K562 (cell line): ENCODE measurements at regions not wholly inside any gene's neighbourhood (a gene's known extent, or its start where the extent isn't known, plus 50 kb on each side); places are given as distances from the start of the nearest gene placed in this dataset.

ENCODE experiments used
- ATAC-seq: fragments of 200-7000 bp; cut with Tn5 transposase; 3 replicates; pipeline ENCODE4 v1.9.1; 2020; ENCODE audit warnings: moderate library complexity
- BruUV-seq: library from RNA; stranded (reverse); fragments of 400-500 nt; replicated peaks from 2 replicates; lab custom pipeline; 2021; lab: Mats Ljungman, UMichigan
- CTCF ChIA-PET: fragments of 300-600 bp; formaldehyde crosslinking; extraction: SDS; loops from one replicate; lab custom pipeline; 2021; ENCODE audit warnings: low intra/inter-chr PET ratio; lab: Yijun Ruan, JAX
- POLR2A ChIA-PET: fragments of 300-600, 350-650 bp; sonication (Branson Sonifier 250); formaldehyde crosslinking; extraction: SDS; loops from one replicate; lab custom pipeline; 2021; ENCODE audit warnings: antibody characterized with exemption, inconsistent platforms; lab: Yijun Ruan, JAX
- DNase-seq, 4 experiments: peaks; one replicate each; pipeline versions ENCODE4 v3.0.0 to v3.0.0-alpha.2; 2011 to 2018; ENCODE audit warnings: low spot score in 3 of 4, mixed read lengths in 3 of 4; ENCODE audit errors: extremely low read depth in 1 of 4
- FAIRE-seq: peaks from 2 replicates; lab custom pipeline; 2011; peaks lifted over from hg19 to GRCh38; lab: Jason Lieb, UNC
- H2AFZ ChIP-seq: 2 replicates; pipeline ENCODE4 v1.6.0; 2011; ENCODE audit warnings: low read depth, low read length, control low read depth, inconsistent platforms
- H3K27ac ChIP-seq: fragments of 200-600 bp; 3 replicates; pipeline ENCODE4 v1.8.0; 2011; ENCODE audit warnings: low read depth, mild to moderate bottlenecking, control low read depth, inconsistent platforms, low read length, moderate library complexity, mixed read lengths; ENCODE audit errors: extremely low read depth
- H3K27me3 ChIP-seq, 2 experiments: fragments of 300-600 bp in 1 of 2; 2 replicates in 1 of 2; 3 replicates in 1 of 2; pipeline versions ENCODE4 v1.6.0 to v1.8.0; 2011; ENCODE audit warnings: inconsistent platforms in 2 of 2, low read length in 2 of 2, mild to moderate bottlenecking in 1 of 2, mixed read lengths in 1 of 2, moderate library complexity in 1 of 2; ENCODE audit not compliant: control insufficient read depth in 2 of 2, insufficient read depth in 2 of 2
- H3K36me3 ChIP-seq: fragments of 300-600 bp; 3 replicates; pipeline ENCODE4 v1.8.0; 2011; ENCODE audit warnings: mild to moderate bottlenecking, low read length, inconsistent platforms; ENCODE audit not compliant: control insufficient read depth, insufficient read depth
- H3K4me1 ChIP-seq, 2 experiments: fragments of 200-600 bp in 1 of 2; replicated peaks in 1 of 2; 2 replicates in 1 of 2; 3 replicates in 1 of 2; pipeline versions ENCODE4 v1.5.1 to v1.8.0; 2011; ENCODE audit warnings: inconsistent platforms in 2 of 2, low read length in 2 of 2, mild to moderate bottlenecking in 1 of 2, mixed read lengths in 1 of 2, moderate library complexity in 1 of 2; ENCODE audit not compliant: control insufficient read depth in 2 of 2, insufficient read depth in 2 of 2
- H3K4me2 ChIP-seq: 2 replicates; pipeline ENCODE4 v1.6.1; 2011; ENCODE audit warnings: low read length, control low read depth, inconsistent platforms, mixed read lengths; ENCODE audit not compliant: insufficient read depth
- H3K4me3 ChIP-seq: fragments of 200-600 bp; sonication (generic), shearing (Covaris generic); 2 replicates; pipeline ENCODE4 v1.5.1; 2016; ENCODE audit warnings: control low read depth, inconsistent platforms
- H3K79me2 ChIP-seq: fragments of 200-600 bp; 3 replicates; pipeline ENCODE4 v1.8.0; 2011; ENCODE audit warnings: low read length, inconsistent platforms; ENCODE audit not compliant: control insufficient read depth, insufficient read depth
- H3K9ac ChIP-seq, 2 experiments: 2 replicates each; pipeline versions ENCODE4 v1.6.0 to v1.6.1; 2011; ENCODE audit warnings: low read depth in 2 of 2, low read length in 2 of 2, control low read depth in 1 of 2, inconsistent platforms in 1 of 2, mild to moderate bottlenecking in 1 of 2, mixed read lengths in 1 of 2; ENCODE audit not compliant: insufficient read depth in 1 of 2
- H3K9me1 ChIP-seq: one replicate; pipeline ENCODE4 v1.6.0; 2011; ENCODE audit warnings: inconsistent platforms, mild to moderate bottlenecking, low read length, moderate library complexity; ENCODE audit not compliant: control insufficient read depth, insufficient read depth
- H3K9me3 ChIP-seq: replicated peaks from 2 replicates; pipeline ENCODE4 v1.5.1; 2011; ENCODE audit warnings: low read depth, low read length, inconsistent platforms; ENCODE audit not compliant: control insufficient read depth, insufficient read depth
- H4K20me1 ChIP-seq: replicated peaks from 2 replicates; pipeline ENCODE4 v1.6.1; 2011; ENCODE audit warnings: low read length, inconsistent platforms, mixed read lengths; ENCODE audit not compliant: control insufficient read depth, insufficient read depth
- ELK3 ChIP-seq: fragments of 450-650 bp; formaldehyde crosslinking; IDR thresholded peaks from 2 replicates; pipeline ENCODE4 v1.4.0; 2020; ENCODE audit warnings: mild to moderate bottlenecking
- MIER1 ChIP-seq: fragments of 450-650 bp; IDR thresholded peaks from 2 replicates; pipeline ENCODE4 v1.6.1; 2016; ENCODE audit warnings: antibody characterized with exemption, mild to moderate bottlenecking, low read depth
- NR2C2 ChIP-seq, 2 experiments: fragments of 200-800 bp in 1 of 2; sonication (Bioruptor generic) in 1 of 2; sonication (generic) in 1 of 2; formaldehyde crosslinking in 1 of 2; IDR thresholded peaks; 2 replicates each; pipeline versions ENCODE4 v1.6.1 to v1.8.0; 2016 to 2022; ENCODE audit warnings: mild to moderate bottlenecking in 1 of 2, missing compliant biosample characterization in 1 of 2, missing genetic modification characterization in 1 of 2, missing genetic modification reagents in 1 of 2
- TEAD4 ChIP-seq, 2 experiments: sonication (generic) in 1 of 2; formaldehyde crosslinking in 1 of 2; IDR thresholded peaks; 2 replicates each; pipeline versions ENCODE4 v1.6.1 to v1.8.0; 2012 to 2022; ENCODE audit warnings: borderline replicate concordance in 1 of 2, inconsistent platforms in 1 of 2, low read length in 1 of 2, mild to moderate bottlenecking in 1 of 2, missing genetic modification reagents in 1 of 2
- WGBS: fragments of 100-300 bp; shearing (Covaris generic); methylation state at CpG from one replicate; pipeline ENCODE4 v1.1.6; 2016; ENCODE audit warnings: low coverage, mixed read lengths; ENCODE audit not compliant: insufficient coverage; ENCODE audit errors: missing lambda C conversion rate; 5-methylcytosine and 5-hydroxymethylcytosine counted together
- in situ Hi-C: fragments of 300-500 bp; cut with MboI; formaldehyde crosslinking; loops from 4 replicates; pipeline ENCODE4 v1.15.0; 2018; ENCODE audit warnings: inconsistent platforms, mixed read lengths
- intact Hi-C: fragments of 100-400 bp; cut with micrococcal nuclease; formaldehyde crosslinking; loops from 2 replicates; pipeline ENCODE4 v1.14.2; 2022

- no peak for TF ChIP-seq MIER1
Observed at GRCh38 chr18:72342933-72343332, 201.2 kb downstream of the CBLN2 start (continued).

- H3K27ac ChIP-seq: no peak overlapping the region
- intact Hi-C loops (no loop called here), in situ Hi-C loops (no loop called here)
- no peak overlapping the region for H3K4me2 ChIP-seq
- no peaks in the 10 kb centered on the region for H3K9me3 ChIP-seq
- no peaks in the 10 kb centered on the region for H4K20me1 ChIP-seq
- H3K79me2 ChIP-seq: no peaks in the 10 kb centered on the region
- H3K36me3 ChIP-seq: no peaks in the 10 kb centered on the region
- no peaks in the 10 kb centered on the region for H3K27me3 ChIP-seq
- TF ChIP-seq NR2C2 (CRISPR knock-in tag; IDR thresholded peaks at IDR 0.05) (no peak), NR2C2 (tag; IDR thresholded peaks at IDR 0.05) (no peak), ELK3 (CRISPR knock-in tag) (no peak), TEAD4 (IDR thresholded peaks at IDR 0.05; ENCODE audit: low read length) (no peak), TEAD4 (CRISPR knock-in tag; IDR thresholded peaks at IDR 0.05; ENCODE audit: borderline replicate concordance) (no peak)
- DNase-seq: no peak
- POLR2A ChIA-PET: no interaction called here
- FAIRE-seq: no peak
- H3K4me1 ChIP-seq: no peaks in the 10 kb centered on the region
- no peaks in the 10 kb centered on the region for H3K9me1 ChIP-seq
- H3K4me3 ChIP-seq: no peak overlapping the region
- H2AFZ ChIP-seq: no peak overlapping the region
- no peak overlapping the region for H3K9ac ChIP-seq
- no peak for ATAC-seq
- no TSS peak for BruUV-seq
- CTCF ChIA-PET: no interaction called here
- 0% methylated on average over 1 of the region's 1 CpG for WGBS
Observed at GRCh38 chr18:72339976-72340375, 204.2 kb downstream of the CBLN2 start.
